ENCODE measurements at regions not wholly inside any gene's neighbourhood (a gene's known extent, or its start where the extent isn't known, plus 50 kb on each side); places are given as distances from the start of the nearest gene placed in this dataset.

GRCh38 chr17:27985736-27986399 is 56.6 kb upstream of the NLK start:
- Histone ChIP-seq H3K9ac (no peak overlapping the region), H3K79me2 (ENCODE audit: insufficient read depth) (no peaks in the 10 kb centered on the region), H4K20me1 (ENCODE audit: insufficient read depth) (no peaks in the 10 kb centered on the region), H3K27me3 (ENCODE audit: insufficient read depth) (no peaks in the 10 kb centered on the region), H3K27ac (ENCODE audit: low read depth in 2 of 2, low read length in 1 of 2) (no peak overlapping the region), H3K4me2 (no peak overlapping the region), H3F3A (replicated peaks; ENCODE audit: insufficient read depth) (no peaks in the 10 kb centered on the region), H3K4me3 (ENCODE audit: low read depth in 2 of 2, low read length in 1 of 2) (no peak overlapping the region), H3K9me3 (no peaks in the 10 kb centered on the region), H3K36me3 (replicated peaks in 1 of 2; ENCODE audit: control insufficient read depth in 1 of 2, insufficient read depth in 2 of 2, low read length in 1 of 2) (no peaks in the 10 kb centered on the region), H3K4me1 (ENCODE audit: control insufficient read depth in 1 of 2, insufficient read depth in 2 of 2, low read depth in 1 of 2, low read length in 1 of 2) (no peaks in the 10 kb centered on the region), H2AFZ (ENCODE audit: low read depth) (no peak overlapping the region), H3K9me2 (no peaks in the 10 kb centered on the region)
- ChIA-PET CTCF (interaction anchor here (1.1 kb wide), 1 partner anchor 26 kb away, joined by 3 read pairs; no protein-coding TSS in a partner anchor), POLR2A (no interaction called here)
- 88% methylated on average over 3 of the region's 3 CpGs for WGBS (ENCODE audit: low lambda C conversion rate)
- TF ChIP-seq FOXM1 (IDR thresholded peaks at IDR 0.05; ENCODE audit: low read depth), result no peak
- no peak for TF ChIP-seq EP300 (IDR thresholded peaks at IDR 0.05; ENCODE audit: borderline replicate concordance in 1 of 2, low read depth in 1 of 2, low read length in 1 of 2)
- no peak for TF ChIP-seq ELF1 (IDR thresholded peaks at IDR 0.05)
- TF ChIP-seq TEAD4 (IDR thresholded peaks at IDR 0.05; ENCODE audit: borderline replicate concordance, insufficient read depth), result no peak
- no peak for TF ChIP-seq RXRA (IDR thresholded peaks at IDR 0.05; ENCODE audit: borderline replicate concordance, low read depth)
- TF ChIP-seq MEF2A (IDR thresholded peaks at IDR 0.05; ENCODE audit: borderline replicate concordance, low read depth), result no peak
- no peak for TF ChIP-seq RAD21 (IDR thresholded peaks at IDR 0.05; ENCODE audit: low read length)
- TF ChIP-seq FOXJ3 (CRISPR knock-in tag; IDR thresholded peaks at IDR 0.05), result no peak
- no peak for TF ChIP-seq JUND (IDR thresholded peaks at IDR 0.05)
- no peak for DNase-seq

GRCh38 chr17:27986805-27987684 is 55.4 kb upstream of the NLK start:
- H4K20me1 ChIP-seq (ENCODE audit: insufficient read depth), result no peaks in the 10 kb centered on the region
- ChIA-PET CTCF (no interaction called here), POLR2A (no interaction called here)
- H3K4me3 ChIP-seq (ENCODE audit: low read depth in 2 of 2, low read length in 1 of 2), result no peak overlapping the region
- no peaks in the 10 kb centered on the region for H3K27me3 ChIP-seq (ENCODE audit: insufficient read depth)
- DNase-seq, result no peak
- no peaks in the 10 kb centered on the region for H3F3A ChIP-seq (replicated peaks; ENCODE audit: insufficient read depth)
- WGBS (ENCODE audit: low lambda C conversion rate), result 81% methylated on average over 9 of the region's 9 CpGs
- H3K36me3 ChIP-seq (replicated peaks in 1 of 2; ENCODE audit: control insufficient read depth in 1 of 2, insufficient read depth in 2 of 2, low read length in 1 of 2), result no peaks in the 10 kb centered on the region
- no peaks in the 10 kb centered on the region for H3K9me3 ChIP-seq
- no peaks in the 10 kb centered on the region for H3K9me2 ChIP-seq
- TF ChIP-seq YY1 (IDR thresholded peaks at IDR 0.05; ENCODE audit: low read depth) (no peak), GATA2 (CRISPR knock-in tag; IDR thresholded peaks at IDR 0.05) (no peak), SMC3 (IDR thresholded peaks at IDR 0.05; ENCODE audit: low read depth, low read length) (no peak), EZH2phosphoT487 (IDR thresholded peaks at IDR 0.05; ENCODE audit: borderline replicate concordance, low read depth) (no peak), RXRA (IDR thresholded peaks at IDR 0.05; ENCODE audit: borderline replicate concordance, low read depth) (no peak), FOSL2 (IDR thresholded peaks at IDR 0.05; ENCODE audit: borderline replicate concordance, low read depth) (no peak), RFX5 (IDR thresholded peaks at IDR 0.05; ENCODE audit: low read length) (no peak), FOXJ3 (CRISPR knock-in tag; IDR thresholded peaks at IDR 0.05) (no peak), TEAD4 (IDR thresholded peaks at IDR 0.05; ENCODE audit: borderline replicate concordance, insufficient read depth) (no peak), RAD21 (IDR thresholded peaks at IDR 0.05; ENCODE audit: low read length) (no peak), USF2 (IDR thresholded peaks at IDR 0.05; ENCODE audit: borderline replicate concordance, low read depth, low read length) (no peak), FOXM1 (IDR thresholded peaks at IDR 0.05; ENCODE audit: low read depth) (no peak), USF1 (IDR thresholded peaks at IDR 0.05; ENCODE audit: borderline replicate concordance, low read depth) (no peak), POLR2AphosphoS5 (IDR thresholded peaks at IDR 0.05; ENCODE audit: low read depth, low read length) (no peak)
- TF ChIP-seq, protein P1, sequence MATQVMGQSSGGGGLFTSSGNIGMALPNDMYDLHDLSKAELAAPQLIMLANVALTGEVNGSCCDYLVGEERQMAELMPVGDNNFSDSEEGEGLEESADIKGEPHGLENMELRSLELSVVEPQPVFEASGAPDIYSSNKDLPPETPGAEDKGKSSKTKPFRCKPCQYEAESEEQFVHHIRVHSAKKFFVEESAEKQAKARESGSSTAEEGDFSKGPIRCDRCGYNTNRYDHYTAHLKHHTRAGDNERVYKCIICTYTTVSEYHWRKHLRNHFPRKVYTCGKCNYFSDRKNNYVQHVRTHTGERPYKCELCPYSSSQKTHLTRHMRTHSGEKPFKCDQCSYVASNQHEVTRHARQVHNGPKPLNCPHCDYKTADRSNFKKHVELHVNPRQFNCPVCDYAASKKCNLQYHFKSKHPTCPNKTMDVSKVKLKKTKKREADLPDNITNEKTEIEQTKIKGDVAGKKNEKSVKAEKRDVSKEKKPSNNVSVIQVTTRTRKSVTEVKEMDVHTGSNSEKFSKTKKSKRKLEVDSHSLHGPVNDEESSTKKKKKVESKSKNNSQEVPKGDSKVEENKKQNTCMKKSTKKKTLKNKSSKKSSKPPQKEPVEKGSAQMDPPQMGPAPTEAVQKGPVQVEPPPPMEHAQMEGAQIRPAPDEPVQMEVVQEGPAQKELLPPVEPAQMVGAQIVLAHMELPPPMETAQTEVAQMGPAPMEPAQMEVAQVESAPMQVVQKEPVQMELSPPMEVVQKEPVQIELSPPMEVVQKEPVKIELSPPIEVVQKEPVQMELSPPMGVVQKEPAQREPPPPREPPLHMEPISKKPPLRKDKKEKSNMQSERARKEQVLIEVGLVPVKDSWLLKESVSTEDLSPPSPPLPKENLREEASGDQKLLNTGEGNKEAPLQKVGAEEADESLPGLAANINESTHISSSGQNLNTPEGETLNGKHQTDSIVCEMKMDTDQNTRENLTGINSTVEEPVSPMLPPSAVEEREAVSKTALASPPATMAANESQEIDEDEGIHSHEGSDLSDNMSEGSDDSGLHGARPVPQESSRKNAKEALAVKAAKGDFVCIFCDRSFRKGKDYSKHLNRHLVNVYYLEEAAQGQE (IDR thresholded peaks at IDR 0.05; ENCODE audit: low read depth, low read length), result no peak
- TF ChIP-seq, protein P2, sequence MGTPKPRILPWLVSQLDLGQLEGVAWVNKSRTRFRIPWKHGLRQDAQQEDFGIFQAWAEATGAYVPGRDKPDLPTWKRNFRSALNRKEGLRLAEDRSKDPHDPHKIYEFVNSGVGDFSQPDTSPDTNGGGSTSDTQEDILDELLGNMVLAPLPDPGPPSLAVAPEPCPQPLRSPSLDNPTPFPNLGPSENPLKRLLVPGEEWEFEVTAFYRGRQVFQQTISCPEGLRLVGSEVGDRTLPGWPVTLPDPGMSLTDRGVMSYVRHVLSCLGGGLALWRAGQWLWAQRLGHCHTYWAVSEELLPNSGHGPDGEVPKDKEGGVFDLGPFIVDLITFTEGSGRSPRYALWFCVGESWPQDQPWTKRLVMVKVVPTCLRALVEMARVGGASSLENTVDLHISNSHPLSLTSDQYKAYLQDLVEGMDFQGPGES (IDR thresholded peaks at IDR 0.05; ENCODE audit: low read depth, low read length), result no peak
- no peak overlapping the region for H2AFZ ChIP-seq (ENCODE audit: low read depth)
- no peak overlapping the region for H3K9ac ChIP-seq
- no peaks in the 10 kb centered on the region for H3K4me1 ChIP-seq (ENCODE audit: control insufficient read depth in 1 of 2, insufficient read depth in 2 of 2, low read depth in 1 of 2, low read length in 1 of 2)
- H3K4me2 ChIP-seq, result no peak overlapping the region
- H3K27ac ChIP-seq (ENCODE audit: low read depth in 2 of 2, low read length in 1 of 2), result no peak overlapping the region
- no peaks in the 10 kb centered on the region for H3K79me2 ChIP-seq (ENCODE audit: insufficient read depth)

Data from SK-N-SH (cell line).